Fibroblast of lung (primary cell): ENCODE measurements at regions not wholly inside any gene's neighbourhood (a gene's known extent, or its start where the extent isn't known, plus 50 kb on each side); places are given as distances from the start of the nearest gene placed in this dataset.

Experiments
- DNase-seq, 2 donors: peaks; one replicate each; pipeline versions ENCODE4 v3.0.0 to v3.0.0-alpha.2; 2010; ENCODE audit warnings: low read depth in 2 of 2
- H2AFZ ChIP-seq: 2 replicates; pipeline ENCODE4 v1.5.1; 2012; ENCODE audit warnings: low read length, control low read depth, inconsistent platforms
- H3K27ac ChIP-seq: 2 replicates; pipeline ENCODE4 v1.5.1; 2011; ENCODE audit warnings: low read length, control low read depth; ENCODE audit not compliant: insufficient read depth
- H3K27me3 ChIP-seq: 2 replicates; pipeline ENCODE4 v1.5.1; 2011; ENCODE audit warnings: mild to moderate bottlenecking, low read length; ENCODE audit not compliant: control insufficient read depth, insufficient read depth
- H3K36me3 ChIP-seq: 2 replicates; pipeline ENCODE4 v1.5.1; 2011; ENCODE audit warnings: low read length; ENCODE audit not compliant: control insufficient read depth, insufficient read depth
- H3K4me1 ChIP-seq: 2 replicates; pipeline ENCODE4 v1.5.1; 2011; ENCODE audit warnings: low read length; ENCODE audit not compliant: control insufficient read depth, insufficient read depth; ENCODE audit errors: extremely low read depth
- H3K4me2 ChIP-seq: 2 replicates; pipeline ENCODE4 v1.5.1; 2011; ENCODE audit warnings: low read length, control low read depth; ENCODE audit not compliant: insufficient read depth; ENCODE audit errors: extremely low read depth
- H3K4me3 ChIP-seq, 4 experiments: fragments of 200-600 bp in 1 of 4; sonication (generic) in 1 of 4; replicated peaks in 1 of 4; 2 replicates each; pipeline ENCODE4 v1.5.1; 2011 to 2016; ENCODE audit warnings: low read length in 4 of 4, low read depth in 3 of 4, mild to moderate bottlenecking in 3 of 4, control low read depth in 2 of 4, inconsistent platforms in 1 of 4, mixed read lengths in 1 of 4; ENCODE audit not compliant: insufficient read depth in 1 of 4; ENCODE audit errors: control extremely low read depth in 1 of 4
- H3K79me2 ChIP-seq: 2 replicates; pipeline ENCODE4 v1.5.1; 2012; ENCODE audit warnings: mild to moderate bottlenecking, low read length, inconsistent platforms; ENCODE audit not compliant: control insufficient read depth, insufficient read depth
- H3K9ac ChIP-seq: 2 replicates; pipeline ENCODE4 v1.5.1; 2011; ENCODE audit warnings: mild to moderate bottlenecking, low read length, control low read depth; ENCODE audit not compliant: insufficient read depth
- H3K9me3 ChIP-seq: 2 replicates; pipeline ENCODE4 v1.5.1; 2012; ENCODE audit warnings: low read depth, low read length; ENCODE audit not compliant: control insufficient read depth, insufficient read depth
- H4K20me1 ChIP-seq: 2 replicates; pipeline ENCODE4 v1.5.1; 2011; ENCODE audit warnings: low read length; ENCODE audit not compliant: control insufficient read depth, insufficient read depth; ENCODE audit errors: extremely low read depth
- CTCF ChIP-seq, 2 donors: IDR thresholded peaks in 1 of 2; conservative IDR thresholded peaks in 1 of 2; 1 replicate in 1 of 2; 2 replicates in 1 of 2; pipeline ENCODE4 v1.5.1; 2011 to 2012; ENCODE audit warnings: low read length in 2 of 2, control low read depth in 1 of 2, inconsistent platforms in 1 of 2, low read depth in 1 of 2, mild to moderate bottlenecking in 1 of 2
- EZH2 ChIP-seq: IDR thresholded peaks from 2 replicates; pipeline ENCODE4 v1.5.1; 2012; ENCODE audit warnings: low read length, control low read depth, mild to moderate bottlenecking; ENCODE audit errors: missing control alignments

GRCh38 chr5:100970646-100971255 is 67.7 kb upstream of the ST8SIA4 start:
- no peaks in the 10 kb centered on the region for H3K9me3 ChIP-seq
- H3K4me2 ChIP-seq: no peak overlapping the region
- no peaks in the 10 kb centered on the region for H3K27me3 ChIP-seq
- no peak overlapping the region for H3K9ac ChIP-seq
- no peak for TF ChIP-seq CTCF (conservative IDR thresholded peaks at IDR 0.05 in 1 of 2, IDR thresholded peaks at IDR 0.05 in 1 of 2; ENCODE audit: low read depth in 1 of 2, low read length in 2 of 2)
- TF ChIP-seq EZH2: no peak
- DNase-seq: no peak
- no peaks in the 10 kb centered on the region for H3K79me2 ChIP-seq
- H3K4me1 ChIP-seq: no peaks in the 10 kb centered on the region
- peaks cover 1% of the 10 kb centered on the region for H4K20me1 ChIP-seq
- H2AFZ ChIP-seq: no peak overlapping the region
- no peak overlapping the region for H3K27ac ChIP-seq
- H3K36me3 ChIP-seq: no peaks in the 10 kb centered on the region
- H3K4me3 ChIP-seq: no peak overlapping the region

GRCh38 chr5:100965291-100965690 is 62.2 kb upstream of the ST8SIA4 start:
- no peak overlapping the region for H3K4me3 ChIP-seq
- no peaks in the 10 kb centered on the region for H3K9me3 ChIP-seq
- H3K9ac ChIP-seq: no peak overlapping the region
- H3K4me1 ChIP-seq: no peaks in the 10 kb centered on the region
- TF ChIP-seq CTCF (conservative IDR thresholded peaks at IDR 0.05 in 1 of 2, IDR thresholded peaks at IDR 0.05 in 1 of 2; ENCODE audit: low read depth in 1 of 2, low read length in 2 of 2) (no peak), EZH2 (no peak)
- H2AFZ ChIP-seq: no peak overlapping the region
- H3K36me3 ChIP-seq: no peaks in the 10 kb centered on the region
- no peak overlapping the region for H3K4me2 ChIP-seq
- no peaks in the 10 kb centered on the region for H3K27me3 ChIP-seq
- DNase-seq: no peak
- H3K79me2 ChIP-seq: no peaks in the 10 kb centered on the region
- no peak overlapping the region for H3K27ac ChIP-seq
- H4K20me1 ChIP-seq: peaks cover 1% of the 10 kb centered on the region
